Endothelial cell of umbilical vein (primary cell): ENCODE measurements at regions not wholly inside any gene's neighbourhood (a gene's known extent, or its start where the extent isn't known, plus 50 kb on each side); places are given as distances from the start of the nearest gene placed in this dataset.

Source experiments
- BruUV-seq: library from RNA; stranded (reverse); fragments of 400-500 nt; replicated peaks from 2 replicates; lab custom pipeline; 2021; lab: Mats Ljungman, UMichigan
- CTCF ChIA-PET: fragments of 300-600, 350-600 bp; sonication (Branson Sonifier 250); formaldehyde crosslinking; loops from one replicate; lab custom pipeline; 2021; ENCODE audit warnings: antibody characterized with exemption, inconsistent platforms; lab: Charles Lee
- POLR2A ChIA-PET: fragments of 300-600, 350-600 bp; sonication (Branson Sonifier 250); formaldehyde crosslinking; loops from one replicate; lab custom pipeline; 2021; ENCODE audit warnings: antibody characterized with exemption, inconsistent platforms; lab: Charles Lee
- DNase-seq: peaks from one replicate; pipeline ENCODE4 v3.0.0-alpha.2; 2011; ENCODE audit warnings: low read depth, low spot score
- FAIRE-seq: peaks from 2 replicates; lab custom pipeline; 2011; peaks lifted over from hg19 to GRCh38; lab: Jason Lieb, UNC
- H2AFZ ChIP-seq: 2 replicates; pipeline ENCODE4 v1.6.0; 2012; ENCODE audit warnings: low read depth, low read length, control low read depth, inconsistent platforms
- H3K27ac ChIP-seq: 2 replicates; pipeline ENCODE4 v1.5.1; 2011; ENCODE audit warnings: low read depth, mild to moderate bottlenecking, control low read depth, low read length, moderate library complexity; ENCODE audit not compliant: insufficient read depth
- H3K27me3 ChIP-seq, 2 experiments: 2 replicates each; pipeline versions ENCODE4 v1.6.0 to v1.6.1; 2011; ENCODE audit warnings: low read length in 2 of 2, mixed read lengths in 1 of 2; ENCODE audit not compliant: control insufficient read depth in 2 of 2, insufficient read depth in 2 of 2
- H3K36me3 ChIP-seq, 2 experiments: 2 replicates in 1 of 2; 3 replicates in 1 of 2; pipeline ENCODE4 v1.5.1; 2011; ENCODE audit warnings: low read length in 2 of 2, mild to moderate bottlenecking in 1 of 2, moderate library complexity in 1 of 2; ENCODE audit not compliant: control insufficient read depth in 2 of 2, insufficient read depth in 2 of 2; ENCODE audit errors: extremely low read depth in 1 of 2
- H3K4me1 ChIP-seq: 3 replicates; pipeline ENCODE4 v1.5.1; 2011; ENCODE audit warnings: mild to moderate bottlenecking, low read length; ENCODE audit not compliant: control insufficient read depth, insufficient read depth; ENCODE audit errors: extremely low read depth
- H3K4me2 ChIP-seq: 2 replicates; pipeline ENCODE4 v1.6.1; 2011; ENCODE audit warnings: low read length, control low read depth, mixed read lengths; ENCODE audit not compliant: insufficient read depth
- H3K4me3 ChIP-seq, 3 experiments: fragments of 200-600 bp in 1 of 3; sonication (generic), shearing (Covaris generic) in 1 of 3; replicated peaks in 1 of 3; 2 replicates each; pipeline ENCODE4 v1.5.1; 2011 to 2016; ENCODE audit warnings: control low read depth in 3 of 3, low read length in 3 of 3, mild to moderate bottlenecking in 2 of 3, inconsistent platforms in 1 of 3, low read depth in 1 of 3, moderate library complexity in 1 of 3; ENCODE audit not compliant: insufficient read depth in 1 of 3
- H3K79me2 ChIP-seq: 2 replicates; pipeline ENCODE4 v1.6.0; 2012; ENCODE audit warnings: low read length, inconsistent platforms; ENCODE audit not compliant: control insufficient read depth, insufficient read depth
- H3K9ac ChIP-seq: replicated peaks from 2 replicates; pipeline ENCODE3; 2011; ENCODE audit warnings: low read length, control low read depth; ENCODE audit not compliant: insufficient read depth; ENCODE audit errors: extremely low read depth
- H3K9me1 ChIP-seq: replicated peaks from 3 replicates; pipeline ENCODE4 v1.6.0; 2011; ENCODE audit warnings: mild to moderate bottlenecking, low read length; ENCODE audit not compliant: control insufficient read depth, insufficient read depth; ENCODE audit errors: extremely low read depth
- H3K9me3 ChIP-seq: replicated peaks from 2 replicates; pipeline ENCODE4 v1.5.1; 2012; ENCODE audit warnings: low read length, inconsistent platforms; ENCODE audit not compliant: control insufficient read depth, insufficient read depth
- H4K20me1 ChIP-seq: replicated peaks from 2 replicates; pipeline ENCODE3; 2011; ENCODE audit warnings: mild to moderate bottlenecking, low read length; ENCODE audit not compliant: control insufficient read depth, insufficient read depth; ENCODE audit errors: extremely low read depth
- CTCF ChIP-seq, 2 donors: IDR thresholded peaks; 1 replicate in 1 of 2; 2 replicates in 1 of 2; pipeline ENCODE4 v1.5.1; 2011; ENCODE audit warnings: low read length in 2 of 2, mild to moderate bottlenecking in 2 of 2, moderate library complexity in 2 of 2, control low read depth in 1 of 2, inconsistent platforms in 1 of 2, low read depth in 1 of 2; ENCODE audit not compliant: insufficient read depth in 1 of 2; ENCODE audit errors: extremely low read depth in 1 of 2
- EZH2 ChIP-seq: IDR thresholded peaks from 2 replicates; pipeline ENCODE4 v1.6.1; 2012; ENCODE audit warnings: borderline replicate concordance, low read depth, mild to moderate bottlenecking, moderate library complexity, low read length, inconsistent platforms; ENCODE audit not compliant: severe bottlenecking
- FOS ChIP-seq: IDR thresholded peaks from 2 replicates; pipeline ENCODE4 v1.6.1; 2011; ENCODE audit warnings: mild to moderate bottlenecking, low read length, moderate library complexity, borderline replicate concordance; ENCODE audit not compliant: insufficient read depth
- GATA2 ChIP-seq: IDR thresholded peaks from 2 replicates; pipeline ENCODE4 v1.7.0; 2011; ENCODE audit warnings: low read depth, mild to moderate bottlenecking, moderate library complexity, mixed read lengths, low read length; ENCODE audit not compliant: insufficient read length, insufficient read depth
- JUN ChIP-seq: IDR thresholded peaks from 2 replicates; pipeline ENCODE4 v1.6.1; 2011; ENCODE audit warnings: borderline replicate concordance, low read depth; ENCODE audit not compliant: insufficient read length, insufficient read depth
- MAX ChIP-seq: IDR thresholded peaks from 2 replicates; pipeline ENCODE4 v1.6.1; 2011; ENCODE audit not compliant: insufficient read depth, insufficient read length
- MYC ChIP-seq: IDR thresholded peaks from one replicate; pipeline ENCODE4 v1.6.1; 2011; ENCODE audit warnings: mild to moderate bottlenecking, low read depth, low read length
- POLR2A ChIP-seq: IDR thresholded peaks from 2 replicates; pipeline ENCODE4 v1.6.1; 2012; ENCODE audit warnings: low read depth, mild to moderate bottlenecking, control low read depth, low read length
- POLR2AphosphoS5 ChIP-seq: IDR thresholded peaks from 2 replicates; pipeline ENCODE4 v1.6.1; 2012; ENCODE audit warnings: low read depth, mild to moderate bottlenecking, control low read depth, low read length, moderate library complexity; ENCODE audit not compliant: insufficient read depth
- dilution Hi-C: fragments of 300-500 bp; cut with MboI; formaldehyde crosslinking; loops from one replicate; pipeline ENCODE4 v1.15.0; 2019; ENCODE audit warnings: low sequenced_read_pairs; ENCODE audit not compliant: extremely low pct_ligation_motif_present
- intact Hi-C: fragments of 100-400 bp; cut with micrococcal nuclease; formaldehyde crosslinking; loops from one replicate; pipeline ENCODE4 v1.10.0; 2022

DNA sequence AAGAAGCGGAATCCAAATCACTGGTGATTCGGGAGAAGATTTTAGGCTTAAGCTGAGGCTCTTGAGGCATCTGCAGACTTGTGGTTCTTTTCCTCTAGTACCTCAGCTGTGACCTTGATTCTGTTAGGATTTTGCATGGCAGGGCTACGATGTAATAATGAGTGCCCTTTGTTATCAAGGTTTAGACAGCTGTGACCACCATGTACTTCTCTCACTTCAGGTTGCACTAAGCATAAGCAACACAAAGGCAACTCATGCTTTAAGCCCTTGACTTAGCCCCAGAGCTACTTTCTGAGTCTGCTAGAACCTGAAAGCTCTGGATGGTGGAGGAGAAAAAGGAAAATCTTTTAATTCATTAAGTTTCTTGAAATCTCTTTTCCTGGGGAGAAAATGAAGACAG, 1052.3 kb upstream of the PHF14 start:
- no peak overlapping the region for H3K4me3 ChIP-seq
- no peaks in the 10 kb centered on the region for H4K20me1 ChIP-seq
- no peak overlapping the region for H3K27ac ChIP-seq
- H2AFZ ChIP-seq, result no peak overlapping the region
- no peak for DNase-seq
- no TSS peak for BruUV-seq
- dilution Hi-C loops (no loop called here), intact Hi-C loops (no loop called here)
- H3K79me2 ChIP-seq, result no peaks in the 10 kb centered on the region
- H3K27me3 ChIP-seq, result no peaks in the 10 kb centered on the region
- H3K9me1 ChIP-seq, result no peaks in the 10 kb centered on the region
- H3K4me2 ChIP-seq, result no peak overlapping the region
- TF ChIP-seq EZH2 (no peak), FOS (no peak), MAX (no peak), POLR2A (no peak), MYC (no peak), CTCF (IDR thresholded peaks at IDR 0.05; ENCODE audit: extremely low read depth in 1 of 2, insufficient read depth in 1 of 2, low read depth in 1 of 2, low read length in 2 of 2) (no peak), JUN (no peak), POLR2AphosphoS5 (no peak), GATA2 (no peak)
- no peaks in the 10 kb centered on the region for H3K9me3 ChIP-seq
- ChIA-PET POLR2A (no interaction called here), CTCF (no interaction called here)
- no peaks in the 10 kb centered on the region for H3K4me1 ChIP-seq
- no peak for FAIRE-seq
- H3K9ac ChIP-seq, result no peak overlapping the region
- no peaks in the 10 kb centered on the region for H3K36me3 ChIP-seq
